Activated CD8-positive, alpha-beta memory T cell treated with anti-CD3 and anti-CD28 coated beads, Interleukin-2, amount 50 U/mL, for 24 hours (primary cell): ENCODE measurements at regions not wholly inside any gene's neighbourhood (a gene's known extent, or its start where the extent isn't known, plus 50 kb on each side); places are given as distances from the start of the nearest gene placed in this dataset.

Source experiments
- DNase-seq: peaks from one replicate; pipeline ENCODE4 v3.0.0-alpha.2; 2020; ENCODE audit errors: extremely low read depth

- DNase-seq = no peak
Observed at GRCh38 chr9:28921857-28922500, 1348.7 kb upstream of the C9orf72 start.

GRCh38 chr9:28922891-28923290, 1349.6 kb upstream of the C9orf72 start:
- no peak for DNase-seq

- no peak for DNase-seq
Observed at GRCh38 chr9:28923351-28923750, 1350.1 kb upstream of the C9orf72 start.

GRCh38 chr9:28925157-28925556, 1351.9 kb upstream of the C9orf72 start:
- no peak for DNase-seq

GRCh38 chr9:28926306-28926705, 1353.0 kb upstream of the C9orf72 start:
- no peak for DNase-seq

- no peak for DNase-seq
Observed at GRCh38 chr9:28927691-28928090, 1354.4 kb upstream of the C9orf72 start.

GRCh38 chr9:28929433-28929832, 1356.2 kb upstream of the C9orf72 start:
- no peak for DNase-seq

- no peak for DNase-seq
Observed at GRCh38 chr9:28930766-28931165, 1357.5 kb upstream of the C9orf72 start.

- DNase-seq = no peak
Observed at GRCh38 chr9:28934111-28934510, 1360.8 kb upstream of the C9orf72 start.

GRCh38 chr9:28938981-28939380, 1365.7 kb upstream of the C9orf72 start:
- DNase-seq = no peak

- no peak for DNase-seq
Observed at GRCh38 chr9:28941856-28942255, 1368.6 kb upstream of the C9orf72 start.

- DNase-seq = no peak
Observed at GRCh38 chr9:28942941-28943340, 1369.7 kb upstream of the C9orf72 start.

- no peak for DNase-seq
Observed at GRCh38 chr9:28946648-28947047, 1373.4 kb upstream of the C9orf72 start.

- DNase-seq = no peak
Observed at GRCh38 chr9:28951945-28952344, 1378.7 kb upstream of the C9orf72 start.

GRCh38 chr9:28956116-28956880, 1383.0 kb upstream of the C9orf72 start:
- DNase-seq = no peak

- DNase-seq = no peak
Observed at GRCh38 chr9:28960602-28961001, 1387.3 kb upstream of the C9orf72 start.

GRCh38 chr9:28961623-28962022, 1388.3 kb upstream of the C9orf72 start:
- DNase-seq = no peak

GRCh38 chr9:28967226-28967625, 1393.9 kb upstream of the C9orf72 start:
- DNase-seq = no peak

- DNase-seq = no peak
Observed at GRCh38 chr9:28970241-28970654, 1397.0 kb upstream of the C9orf72 start.

GRCh38 chr9:28971881-28972280, 1398.6 kb upstream of the C9orf72 start:
- DNase-seq = no peak

- no peak for DNase-seq
Observed at GRCh38 chr9:28976250-28976649, 1403.0 kb upstream of the C9orf72 start.

GRCh38 chr9:28976684-28977083, 1403.4 kb upstream of the C9orf72 start:
- no peak for DNase-seq

GRCh38 chr9:28981129-28981528, 1407.8 kb upstream of the C9orf72 start:
- no peak for DNase-seq
